22Rv1 (cell line): ENCODE measurements at regions not wholly inside any gene's neighbourhood (a gene's known extent, or its start where the extent isn't known, plus 50 kb on each side); places are given as distances from the start of the nearest gene placed in this dataset.
"Not testable (repeated sequence)": the region's sequence is repeated elsewhere in the genome, so short reads cannot be mapped to it uniquely, and the experiment has no call there.

Source experiments
- H3K27ac ChIP-seq: fragments of 450-650 bp; 2 replicates; pipeline ENCODE4 v1.5.1; 2017
- ZFX ChIP-seq: fragments of 450-650 bp; IDR thresholded peaks from 2 replicates; pipeline ENCODE4 v1.6.1; 2017; ENCODE audit warnings: antibody characterized with exemption, borderline replicate concordance
- TF ChIP-seq, protein P1 (sequence below): fragments of 450-650 bp; IDR thresholded peaks from 2 replicates; pipeline ENCODE4 v1.5.1; 2017; ENCODE audit warnings: mild to moderate bottlenecking

DNA sequence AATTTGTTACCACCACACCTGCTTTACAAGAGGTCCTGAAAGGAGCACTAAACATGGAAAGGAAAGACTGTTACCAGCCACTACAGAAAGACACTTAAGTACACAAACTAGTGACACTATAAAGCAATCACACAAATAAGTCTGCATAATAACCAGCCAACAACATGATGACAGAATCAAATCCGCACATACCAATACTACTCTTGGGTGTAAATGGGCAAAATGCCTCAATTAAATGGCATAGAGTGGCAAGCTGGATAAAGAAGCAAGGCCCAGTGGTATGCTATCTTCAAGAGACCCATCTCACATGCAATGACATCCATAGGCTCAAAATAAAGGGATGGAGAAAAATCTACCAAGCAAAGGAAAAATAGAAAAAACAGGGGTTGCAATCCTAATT is 106.8 kb upstream of the PRR23C start:
- H3K27ac ChIP-seq = no peak overlapping the region
- no peak for TF ChIP-seq ZFX
- TF ChIP-seq, protein P1, sequence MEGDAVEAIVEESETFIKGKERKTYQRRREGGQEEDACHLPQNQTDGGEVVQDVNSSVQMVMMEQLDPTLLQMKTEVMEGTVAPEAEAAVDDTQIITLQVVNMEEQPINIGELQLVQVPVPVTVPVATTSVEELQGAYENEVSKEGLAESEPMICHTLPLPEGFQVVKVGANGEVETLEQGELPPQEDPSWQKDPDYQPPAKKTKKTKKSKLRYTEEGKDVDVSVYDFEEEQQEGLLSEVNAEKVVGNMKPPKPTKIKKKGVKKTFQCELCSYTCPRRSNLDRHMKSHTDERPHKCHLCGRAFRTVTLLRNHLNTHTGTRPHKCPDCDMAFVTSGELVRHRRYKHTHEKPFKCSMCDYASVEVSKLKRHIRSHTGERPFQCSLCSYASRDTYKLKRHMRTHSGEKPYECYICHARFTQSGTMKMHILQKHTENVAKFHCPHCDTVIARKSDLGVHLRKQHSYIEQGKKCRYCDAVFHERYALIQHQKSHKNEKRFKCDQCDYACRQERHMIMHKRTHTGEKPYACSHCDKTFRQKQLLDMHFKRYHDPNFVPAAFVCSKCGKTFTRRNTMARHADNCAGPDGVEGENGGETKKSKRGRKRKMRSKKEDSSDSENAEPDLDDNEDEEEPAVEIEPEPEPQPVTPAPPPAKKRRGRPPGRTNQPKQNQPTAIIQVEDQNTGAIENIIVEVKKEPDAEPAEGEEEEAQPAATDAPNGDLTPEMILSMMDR = no peak

DNA sequence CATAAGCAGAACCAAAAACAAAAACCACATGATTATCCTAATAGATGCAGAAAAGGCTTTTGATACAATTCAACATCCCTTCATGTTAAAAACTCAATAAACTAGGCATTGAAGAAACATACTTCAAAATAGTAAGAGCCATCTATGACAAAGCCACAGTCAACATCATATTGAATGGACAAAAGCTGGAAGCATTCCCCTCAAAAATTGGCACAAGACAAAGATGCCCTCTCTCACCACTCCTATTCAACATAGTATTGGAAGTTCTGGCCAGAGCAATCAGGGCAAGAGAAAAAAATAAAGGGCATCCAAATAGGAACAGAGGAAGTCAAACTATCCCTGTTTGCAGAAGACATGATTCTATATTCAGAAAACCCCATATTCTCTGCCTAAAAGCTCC is 108.7 kb upstream of the PRR23C start:
- H3K27ac ChIP-seq = not testable (repeated sequence)

DNA sequence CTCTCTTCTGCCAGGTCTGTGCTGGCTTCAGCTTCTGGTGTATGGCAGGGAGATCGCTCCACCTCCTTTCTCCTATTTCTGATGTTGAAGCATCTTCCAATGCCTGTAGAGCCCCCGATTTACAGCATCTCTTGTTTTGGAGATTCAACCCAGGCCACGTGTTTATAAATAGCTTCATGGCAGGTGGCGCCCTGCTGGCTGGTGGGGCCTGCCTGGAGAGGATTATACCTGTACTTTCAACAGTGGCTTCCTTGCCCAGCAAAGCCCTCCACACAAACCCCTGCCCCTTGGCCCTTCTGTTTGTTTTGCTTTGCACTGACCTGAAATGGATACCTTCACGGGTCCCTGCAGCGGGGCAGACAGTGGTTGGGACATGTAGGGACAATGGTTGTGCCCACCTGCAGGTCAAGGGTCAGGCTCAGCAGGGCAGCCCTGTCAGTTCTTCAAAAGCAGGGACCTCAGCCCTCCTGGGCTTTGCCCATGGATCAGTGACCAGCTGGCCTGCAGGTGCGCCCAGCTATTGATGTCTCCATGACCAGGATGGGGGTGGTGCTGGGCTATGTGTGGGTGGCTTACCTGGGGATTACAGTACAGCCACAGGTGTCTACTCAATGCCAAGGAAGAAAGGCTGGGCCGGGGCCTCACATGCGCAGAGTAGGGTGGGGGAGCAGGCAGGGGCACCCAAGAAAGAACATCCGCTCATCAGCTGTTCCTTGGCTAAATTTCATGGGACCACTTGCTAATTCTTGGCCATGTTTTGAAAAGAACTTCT is 112.7 kb upstream of the PRR23C start:
- no peak for TF ChIP-seq ZFX
- TF ChIP-seq, protein P1 = no peak
- H3K27ac ChIP-seq = no peak overlapping the region

DNA sequence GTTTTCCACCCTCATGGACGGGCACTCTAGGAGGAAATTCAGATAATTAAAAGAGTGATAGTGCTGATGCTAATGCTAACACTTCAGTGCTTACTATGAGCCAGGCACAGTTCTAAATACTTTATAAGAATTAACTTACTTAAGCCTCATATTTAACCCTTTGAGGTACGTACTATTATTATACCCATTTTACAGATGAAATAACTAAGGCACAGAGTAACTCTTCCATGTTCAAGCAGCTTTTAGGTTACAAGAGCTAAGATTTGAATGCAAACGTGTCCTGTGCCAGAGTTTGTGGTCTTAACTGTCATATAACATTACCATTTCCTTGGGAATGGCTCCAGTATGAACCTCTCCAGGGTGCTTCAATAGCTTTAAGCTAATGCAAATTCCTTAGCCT is 114.7 kb upstream of the PRR23C start:
- no peak for TF ChIP-seq ZFX
- TF ChIP-seq, protein P1 = no peak

DNA sequence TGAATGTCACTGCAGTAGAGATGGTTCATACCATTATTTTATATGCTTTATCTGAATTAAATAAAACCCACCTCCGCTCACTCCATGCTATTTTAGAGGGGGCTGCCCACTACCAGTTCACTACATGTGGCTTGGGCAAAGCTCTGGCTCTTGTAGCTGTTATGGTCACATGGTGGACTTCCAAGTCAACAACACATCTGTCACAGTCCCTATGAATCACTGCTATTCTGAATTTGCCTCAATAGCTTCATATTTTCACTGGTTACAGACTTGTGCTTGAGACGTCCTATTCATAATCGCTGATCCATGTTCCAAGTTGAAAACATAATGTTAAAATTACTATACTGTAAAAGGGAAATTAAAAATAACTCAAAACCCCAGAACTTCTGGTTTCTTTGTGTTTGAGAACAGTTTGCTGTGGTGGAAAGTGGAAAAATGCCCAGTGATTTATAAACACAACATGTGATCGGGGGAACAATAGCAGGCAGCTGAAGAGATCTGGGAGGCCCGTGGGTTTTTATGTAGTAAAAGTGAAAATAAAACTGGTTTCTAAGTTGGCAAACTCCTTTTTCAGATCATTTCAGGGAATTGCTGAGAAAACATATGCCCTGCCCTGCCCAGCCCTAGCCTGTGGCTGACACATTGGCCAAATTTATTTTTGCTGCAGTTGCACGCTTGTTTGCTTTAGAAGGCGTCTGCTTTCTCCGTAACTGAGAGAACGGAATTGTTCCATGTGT is 128.8 kb upstream of the PRR23C start:
- H3K27ac ChIP-seq = no peak overlapping the region
- TF ChIP-seq ZFX = no peak
- TF ChIP-seq, protein P1 = no peak

More for the DNA sequence above, 114.7 kb upstream of the PRR23C start:
- H3K27ac ChIP-seq = no peak overlapping the region

DNA sequence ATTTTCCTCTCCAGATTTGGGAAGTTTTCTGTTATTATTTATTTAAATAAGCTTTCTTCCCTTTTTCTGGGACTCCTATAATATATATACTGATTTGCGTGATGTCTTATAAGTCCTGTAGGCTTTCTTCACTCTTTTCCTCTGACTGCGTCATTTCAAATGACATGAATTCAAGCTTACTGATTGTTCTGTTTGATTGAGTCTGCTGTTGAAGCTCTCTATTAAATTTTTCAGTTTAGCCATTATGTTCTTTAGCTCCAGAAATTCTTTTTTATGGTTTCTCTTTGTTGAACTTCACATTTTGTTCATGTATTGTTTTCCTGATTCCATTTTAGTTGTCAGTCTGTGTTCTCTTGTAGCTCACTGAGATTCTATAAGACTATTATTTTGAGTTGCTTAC is 135.8 kb upstream of the PRR23C start:
- no peak overlapping the region for H3K27ac ChIP-seq
- TF ChIP-seq ZFX = no peak
- TF ChIP-seq, protein P1 = no peak

DNA sequence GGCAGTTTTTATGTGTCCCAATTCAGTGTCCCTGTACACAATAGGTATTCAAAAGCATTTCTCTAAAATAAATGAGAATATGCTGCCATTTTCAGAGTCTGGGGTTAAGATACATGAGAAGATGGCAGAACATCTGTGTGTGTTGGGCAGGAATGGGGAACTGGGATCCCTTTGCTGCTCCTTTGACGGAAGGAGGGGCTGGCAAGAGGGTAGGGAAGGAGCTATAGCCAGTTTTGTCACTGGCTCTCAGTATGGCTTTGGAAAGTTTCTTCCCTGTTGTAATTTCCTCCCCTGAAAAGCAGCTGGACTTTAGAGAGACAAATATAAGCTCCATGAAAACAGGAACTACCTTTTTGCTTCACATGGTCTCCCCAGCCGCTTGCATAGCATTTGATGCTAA is 137.5 kb upstream of the PRR23C start:
- no peak overlapping the region for H3K27ac ChIP-seq
- TF ChIP-seq, protein P1 = no peak
- no peak for TF ChIP-seq ZFX
